Ovary (tissue), 3 donors: ENCODE measurements at regions not wholly inside any gene's neighbourhood (a gene's known extent, or its start where the extent isn't known, plus 50 kb on each side); places are given as distances from the start of the nearest gene placed in this dataset.

Source experiments
- CTCF ChIP-seq, 3 donors: fragments of 450-650 bp in 2 of 3; fragments of 200-600 bp in 1 of 3; IDR thresholded peaks; one replicate each; pipeline versions ENCODE4 v1.5.1 to v1.8.0; 2016 to 2022; ENCODE audit warnings: antibody characterized with exemption in 3 of 3, mild to moderate bottlenecking in 1 of 3
- EP300 ChIP-seq: sonication (generic); formaldehyde crosslinking; IDR thresholded peaks from one replicate; pipeline ENCODE4 v1.6.1; 2017; ENCODE audit warnings: antibody characterized with exemption
- POLR2A ChIP-seq: fragments of 450-650 bp; IDR thresholded peaks from one replicate; pipeline ENCODE4 v1.6.1; 2017; ENCODE audit warnings: antibody characterized with exemption, mild to moderate bottlenecking, moderate library complexity
- donor health status: DM: no; HTN: no; CAD: no.

- TF ChIP-seq CTCF (IDR thresholded peaks at IDR 0.05) = no peak
- no peak for TF ChIP-seq EP300
- TF ChIP-seq POLR2A = no peak
These were observed 107.8 kb upstream of the GAS1 start for GRCh38 chr9:87054999-87055686.
